Eye (tissue), 1 donor: ENCODE measurements at regions not wholly inside any gene's neighbourhood (a gene's known extent, or its start where the extent isn't known, plus 50 kb on each side); places are given as distances from the start of the nearest gene placed in this dataset.
A peak's percentile ranks its signal among the peaks of the same experiment; 100 is the strongest.
"Not testable (repeated sequence)": the region's sequence is repeated elsewhere in the genome, so short reads cannot be mapped to it uniquely, and the experiment has no call there.

ENCODE experiments used
- DNase-seq: peaks from one replicate; pipeline ENCODE4 v3.0.0-alpha.2; 2015

DNA sequence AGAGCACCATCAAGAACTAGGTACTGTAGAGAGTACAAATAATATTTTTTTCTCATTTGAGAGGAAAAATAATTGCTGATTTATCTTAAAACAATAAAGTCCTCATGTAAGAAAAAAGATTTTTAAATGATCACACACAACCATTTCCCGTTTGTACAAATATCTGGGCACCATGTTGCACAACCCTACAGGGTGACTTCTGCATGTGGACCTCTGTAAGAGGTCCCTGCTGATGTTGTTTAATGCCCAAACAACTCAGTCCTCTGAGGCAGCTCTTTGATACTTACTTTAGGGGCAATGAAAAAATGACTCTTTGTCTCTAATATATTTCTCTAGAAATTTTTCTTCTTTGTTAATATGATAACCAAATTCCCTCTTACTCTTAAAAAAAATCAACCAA lies 168.1 kb upstream of the SATB1 start:
- no peak for DNase-seq

DNA sequence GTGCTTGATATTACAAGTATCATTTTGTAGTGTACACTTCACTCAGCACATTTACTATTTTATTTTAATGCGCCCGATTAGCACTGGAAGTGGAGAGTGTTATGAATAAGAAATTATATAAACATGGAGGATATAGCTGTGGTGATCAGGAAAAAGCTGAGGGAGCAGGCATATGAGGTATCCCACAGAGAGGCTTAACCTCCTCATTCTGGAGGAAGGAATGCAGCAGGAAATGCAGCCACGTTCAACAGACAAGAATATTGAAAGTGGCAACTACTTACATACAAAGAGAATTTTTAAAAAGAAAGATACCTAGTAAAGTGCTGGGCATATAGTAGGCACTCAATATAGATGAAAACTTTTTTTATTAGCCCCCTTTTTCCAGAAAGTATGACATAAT lies 166.0 kb upstream of the SATB1 start:
- DNase-seq, result no peak

DNA sequence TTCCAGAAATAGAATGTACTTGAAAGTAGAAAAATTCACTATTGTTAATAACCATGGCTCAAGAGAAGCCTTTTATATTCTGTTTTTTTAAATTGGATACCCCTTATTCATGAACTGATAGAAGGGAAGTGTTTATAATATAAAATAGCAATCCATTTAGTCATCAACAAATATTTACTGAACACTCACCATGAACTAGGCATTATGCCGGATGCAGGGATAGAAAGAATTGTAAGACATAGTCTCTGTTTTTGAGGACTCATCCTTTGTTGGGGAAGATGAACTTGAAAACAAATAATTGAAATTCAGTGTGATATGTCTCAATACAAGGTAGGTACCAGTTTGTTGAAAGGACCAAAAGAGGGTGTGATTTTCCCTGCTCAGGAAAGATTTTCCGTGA lies 160.9 kb upstream of the SATB1 start:
- no peak for DNase-seq

DNA sequence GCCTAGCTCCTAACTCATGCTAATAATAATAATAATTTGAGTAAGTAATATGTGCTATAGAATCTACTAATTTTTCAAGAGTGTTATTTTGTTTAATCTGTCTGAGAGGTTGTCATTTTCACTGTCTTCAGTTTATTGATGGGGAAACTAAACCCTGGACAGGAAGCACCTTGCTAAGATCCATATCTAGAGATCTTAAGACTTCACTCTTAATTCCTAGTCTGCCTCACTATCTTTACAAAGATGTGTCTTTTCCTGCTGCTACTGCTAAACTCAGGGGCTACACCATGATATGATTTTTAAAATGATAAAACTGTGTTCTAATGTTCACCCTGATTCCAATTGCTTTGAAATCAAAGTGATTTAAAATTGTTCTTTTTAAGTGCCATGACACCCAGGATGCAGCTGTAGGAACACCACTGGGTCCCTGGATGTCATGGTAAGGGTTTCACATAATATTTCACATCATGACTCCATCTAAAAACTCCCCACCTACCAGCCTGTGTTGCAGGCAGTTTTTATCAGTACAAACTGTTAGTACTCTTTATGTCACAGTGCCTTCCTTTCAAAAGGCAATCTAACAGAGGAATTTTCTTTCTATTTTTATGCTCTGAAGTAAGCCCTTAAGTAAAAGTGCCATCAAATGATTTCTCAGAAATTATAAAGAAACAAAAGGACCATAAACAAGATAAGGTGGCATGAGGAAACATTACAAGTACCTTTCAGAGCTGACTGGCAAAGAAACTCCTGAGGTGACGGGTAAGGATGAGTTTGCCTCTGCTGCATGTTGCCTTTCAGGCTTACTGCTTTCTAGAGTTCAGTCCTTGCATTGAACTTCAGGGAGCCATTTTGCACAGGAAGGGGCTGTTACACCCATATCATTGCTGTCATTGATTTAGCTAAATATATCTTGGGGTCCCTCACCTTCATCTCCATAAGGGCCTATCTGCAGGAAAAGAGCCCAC lies 160.1 kb upstream of the SATB1 start:
- DNase-seq, result no peak

DNA sequence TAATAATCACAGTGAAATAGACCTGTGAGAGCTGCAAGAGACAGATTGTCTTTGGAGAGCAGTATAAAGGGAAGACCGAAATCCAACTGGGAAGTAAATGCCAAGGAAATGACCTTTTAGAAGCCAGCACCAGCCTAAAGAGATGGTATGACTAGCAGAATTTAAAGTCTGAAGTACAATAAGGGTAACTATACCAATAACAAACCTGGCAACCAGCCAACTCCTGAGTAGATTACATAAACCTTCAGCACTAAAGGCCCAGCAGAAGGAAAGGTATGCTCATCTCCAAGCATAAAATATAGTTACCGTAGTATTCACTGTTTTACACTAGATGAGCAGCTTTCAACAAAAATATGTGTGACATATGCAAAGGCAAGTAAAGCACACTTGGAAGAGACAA lies 155.1 kb upstream of the SATB1 start:
- DNase-seq, result no peak

DNA sequence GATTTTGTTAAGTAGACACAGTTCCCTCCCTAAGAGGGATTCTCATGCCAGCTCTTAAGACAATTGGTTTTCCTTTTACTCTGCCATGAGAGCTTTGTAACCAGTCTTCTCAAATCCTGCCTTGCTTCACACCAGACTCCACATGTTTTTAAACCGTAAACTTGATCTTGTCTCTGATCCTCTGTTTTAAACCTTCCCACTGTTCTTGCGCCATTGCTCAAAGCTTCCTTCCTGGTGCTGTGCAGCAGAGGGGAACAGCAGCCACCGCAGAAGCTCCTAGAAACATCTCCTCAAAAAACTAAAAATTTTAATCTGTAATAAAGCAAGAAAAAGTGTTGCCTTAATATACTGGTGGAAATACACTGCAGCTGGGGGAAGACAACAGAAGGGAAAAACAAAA lies 154.5 kb upstream of the SATB1 start:
- DNase-seq, result no peak

DNA sequence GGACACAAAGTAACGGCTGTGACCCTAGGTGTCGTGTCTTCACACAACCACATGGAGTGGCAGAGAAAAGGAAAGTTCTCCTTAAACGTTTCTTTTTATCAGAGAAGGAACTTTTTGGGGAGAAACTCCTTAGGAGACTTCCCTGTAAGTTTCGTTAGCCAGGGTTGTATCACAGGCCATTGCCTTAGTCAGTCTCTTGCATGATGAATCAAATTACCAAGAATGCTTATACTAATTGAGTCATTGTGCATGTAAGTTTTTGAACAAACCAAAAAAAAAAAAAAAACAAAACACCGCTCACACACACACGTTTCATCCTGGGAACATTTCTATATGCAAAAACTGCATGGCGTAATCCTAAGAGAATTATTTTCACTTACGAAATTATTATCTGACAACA lies 150.4 kb upstream of the SATB1 start:
- DNase-seq, result no peak

DNA sequence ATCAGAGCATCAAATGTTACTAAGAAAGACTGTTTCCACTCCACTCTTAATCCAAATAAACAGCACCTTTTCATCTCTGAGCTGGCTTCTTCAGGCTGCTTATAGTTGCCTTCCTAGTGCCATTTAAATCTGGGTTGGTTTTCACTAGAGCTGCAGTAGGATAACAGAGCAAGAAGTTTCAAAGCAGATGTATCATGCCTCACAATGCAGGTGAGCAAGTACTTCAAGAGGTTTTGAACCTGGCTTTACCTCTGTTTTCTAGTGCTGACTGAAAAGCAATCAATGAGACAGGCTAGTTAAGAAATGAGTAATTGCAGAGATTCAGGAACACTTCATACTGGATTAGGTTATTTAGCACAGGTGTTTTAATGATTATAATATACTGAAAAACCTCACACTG lies 147.7 kb upstream of the SATB1 start:
- DNase-seq, result no peak

DNA sequence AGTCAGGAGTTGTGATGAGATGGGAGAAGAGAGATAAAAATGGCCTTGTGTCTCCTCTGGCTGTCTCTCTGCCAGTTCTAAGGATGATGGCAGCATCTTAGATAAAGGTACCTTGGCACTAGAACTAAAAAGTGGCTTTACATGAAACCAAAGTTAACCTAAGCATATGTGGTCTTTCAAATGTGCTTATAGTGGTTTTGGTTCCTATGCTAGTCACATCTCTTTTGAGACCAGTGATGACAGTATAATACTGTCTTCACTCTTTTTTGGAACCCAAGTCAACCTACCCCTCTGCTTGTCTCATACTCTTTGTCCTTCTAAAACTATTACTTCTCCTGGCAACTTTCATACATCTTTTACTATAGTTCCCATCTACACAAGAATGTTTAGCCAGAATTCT lies 142.2 kb upstream of the SATB1 start:
- DNase-seq, result no peak

DNA sequence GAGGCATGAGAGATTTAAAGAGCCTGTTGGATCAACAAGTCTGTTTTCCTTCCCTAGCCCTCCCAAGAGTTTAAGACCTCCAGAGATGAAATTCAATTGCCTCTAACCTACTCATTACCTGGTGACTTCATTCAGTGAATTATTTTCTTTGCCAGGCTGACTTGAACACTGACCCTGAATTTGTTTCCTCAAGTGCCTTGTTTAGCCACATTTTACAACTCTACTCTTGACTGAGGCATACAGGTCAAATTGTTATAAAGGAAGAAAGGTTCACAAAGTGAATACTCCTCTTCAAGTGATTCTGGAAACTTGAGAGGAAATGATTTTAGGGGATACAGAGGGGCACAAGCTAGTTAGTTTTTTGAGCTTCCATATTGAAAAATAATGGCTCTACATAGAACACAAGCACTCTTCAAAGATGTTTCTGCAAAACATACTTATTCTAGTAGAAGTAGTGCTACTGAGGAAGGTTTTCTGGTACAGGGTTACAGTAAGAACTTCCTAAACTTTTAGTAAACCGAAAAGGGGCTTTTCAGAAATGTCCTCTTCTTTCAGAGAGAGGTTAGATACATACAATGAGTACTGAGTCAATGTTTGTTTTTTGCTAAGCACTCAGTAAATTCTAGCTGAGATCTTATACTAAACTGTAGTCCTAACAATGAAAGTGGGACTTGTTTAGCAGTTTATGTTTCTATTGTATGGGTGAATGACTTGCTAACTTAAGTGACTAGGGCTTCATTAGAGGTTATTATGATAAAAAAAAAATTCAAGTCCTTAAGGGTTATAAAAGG lies 137.4 kb upstream of the SATB1 start:
- DNase-seq, result no peak

DNA sequence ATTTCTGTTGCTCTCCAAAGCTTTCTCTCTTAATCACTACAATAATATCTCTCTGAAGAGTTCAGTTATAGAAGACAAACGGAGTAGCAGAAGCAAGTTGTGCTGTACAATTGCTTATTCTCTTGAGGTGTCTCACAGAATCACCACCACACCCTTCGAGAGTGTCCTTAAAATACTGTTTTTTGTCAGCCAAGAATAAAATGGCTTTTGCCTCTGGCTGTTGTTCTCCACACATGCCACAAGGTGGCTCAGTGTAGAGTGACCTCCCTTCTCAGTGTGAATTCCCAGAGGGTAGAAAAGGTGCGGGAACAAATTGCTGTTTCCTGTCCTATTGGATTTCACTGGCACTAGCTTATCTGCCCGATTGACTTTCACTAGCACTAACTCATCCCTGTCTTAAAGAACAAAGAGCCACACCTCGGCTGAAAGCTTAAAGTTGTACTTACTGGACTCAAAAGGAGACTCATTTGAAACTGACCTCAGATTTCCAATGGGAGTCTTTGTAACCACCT lies 134.2 kb upstream of the SATB1 start:
- peak; percentile 52 for DNase-seq

DNA sequence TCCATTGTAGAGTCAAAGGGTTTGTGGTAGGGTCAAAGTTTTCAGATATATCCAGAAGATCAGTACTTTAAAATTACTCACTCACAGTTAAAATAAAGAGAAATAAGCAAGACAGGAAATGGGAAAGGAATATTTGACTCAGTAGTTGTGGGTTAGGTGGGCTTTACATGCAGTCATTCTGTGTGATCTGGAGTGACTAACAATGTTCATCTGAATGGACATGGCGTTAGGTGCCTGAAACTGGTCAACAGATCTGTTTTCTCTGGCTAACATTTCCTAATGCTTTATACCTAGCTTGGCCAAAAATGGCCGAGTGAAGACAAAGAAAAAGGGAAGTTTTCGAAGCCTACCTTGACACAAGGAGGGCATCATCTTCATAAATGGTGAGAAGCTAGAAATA lies 133.4 kb upstream of the SATB1 start:
- no peak for DNase-seq

DNA sequence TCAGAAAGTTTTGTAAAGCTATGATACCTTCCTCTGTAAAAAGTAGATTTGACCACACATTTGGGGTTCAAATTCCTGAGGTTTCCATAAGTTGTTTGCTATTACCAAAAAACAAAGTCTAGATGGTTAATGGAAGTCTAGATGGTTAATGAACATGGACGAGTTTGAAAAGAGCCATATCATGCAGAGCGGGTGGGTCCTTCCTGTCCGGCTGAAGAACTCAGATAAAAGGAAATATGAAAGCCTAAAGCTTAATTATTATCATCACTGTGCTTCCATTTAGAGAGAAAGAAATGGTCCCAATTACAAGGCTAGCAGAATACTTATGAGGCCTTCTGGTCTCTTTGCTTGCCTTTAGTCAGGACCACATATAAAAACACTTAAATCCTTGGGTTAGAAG lies 132.1 kb upstream of the SATB1 start:
- DNase-seq, result no peak

DNA sequence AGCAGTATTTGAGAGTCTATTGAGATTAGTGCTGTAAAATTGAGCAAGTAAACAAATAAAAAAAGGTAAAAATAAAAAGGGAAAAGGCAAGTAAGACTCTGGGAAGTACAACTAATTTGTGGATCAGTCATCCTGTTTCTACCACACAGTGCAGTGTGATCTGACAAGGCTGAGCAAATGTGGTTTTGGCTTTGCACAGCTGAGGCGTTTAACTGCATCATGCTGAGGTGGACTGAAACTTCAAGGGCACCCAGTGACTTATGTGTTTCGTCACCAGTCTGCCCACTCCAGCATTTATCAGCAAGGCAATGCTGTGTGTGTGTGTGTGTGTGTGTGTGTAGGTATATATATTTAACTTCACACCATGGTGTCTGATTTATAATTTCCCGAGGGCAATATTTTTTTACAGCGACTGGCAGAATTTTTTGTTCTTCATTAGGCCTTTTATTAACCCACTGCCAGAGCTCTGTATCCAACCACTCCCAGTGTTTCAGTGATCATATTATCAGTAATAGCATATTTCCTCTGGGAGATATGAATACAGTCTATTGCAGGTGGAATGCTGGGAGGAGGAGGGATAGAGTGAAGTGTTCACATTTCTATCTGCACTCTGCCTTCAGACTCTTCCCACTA lies 131.5 kb upstream of the SATB1 start:
- no peak for DNase-seq

DNA sequence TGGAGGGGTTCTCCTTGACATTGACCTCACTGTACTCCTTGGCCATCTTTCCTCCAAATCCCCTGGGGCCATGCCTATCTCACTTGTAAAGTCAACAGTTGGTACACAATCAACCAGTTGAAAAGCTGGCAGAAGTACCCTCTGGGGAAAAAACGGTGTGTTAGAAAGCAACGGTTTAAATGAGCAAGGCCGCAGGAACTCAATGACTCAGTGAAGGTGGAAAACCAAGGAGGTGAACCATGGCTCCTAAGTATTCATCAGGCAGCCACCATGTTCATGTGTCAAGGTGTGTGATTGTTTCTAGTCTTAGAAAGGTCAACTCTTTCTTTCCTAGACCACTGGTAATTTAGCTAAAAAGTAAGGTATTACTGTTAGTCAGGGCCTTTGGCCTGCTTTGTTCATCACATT lies 130.9 kb upstream of the SATB1 start:
- no peak for DNase-seq

DNA sequence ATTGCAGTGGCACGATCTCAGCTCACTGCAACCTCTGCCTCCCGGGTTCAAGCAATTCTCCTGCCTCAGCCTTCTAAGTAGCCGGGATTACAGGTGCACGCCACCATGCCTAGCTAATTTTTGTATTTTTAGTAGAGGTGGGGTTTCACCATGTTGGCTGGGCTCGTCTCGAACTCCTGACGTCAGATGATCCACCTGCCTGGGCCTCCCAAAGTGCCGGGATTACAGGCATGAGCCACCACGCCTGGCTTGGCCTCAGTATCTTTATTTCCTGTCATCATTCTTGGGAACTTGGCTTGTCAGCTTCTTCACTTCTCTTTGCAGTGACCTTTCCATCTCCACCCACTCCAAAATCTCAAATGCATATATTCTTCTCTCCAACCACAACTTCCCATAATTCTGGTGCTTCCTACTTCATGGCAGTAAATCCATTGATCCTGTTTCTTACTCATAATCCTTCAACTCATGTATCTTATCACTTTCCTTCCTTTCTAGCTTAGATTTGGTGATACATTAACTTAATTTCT lies 127.5 kb upstream of the SATB1 start:
- DNase-seq, result not testable (repeated sequence)

DNA sequence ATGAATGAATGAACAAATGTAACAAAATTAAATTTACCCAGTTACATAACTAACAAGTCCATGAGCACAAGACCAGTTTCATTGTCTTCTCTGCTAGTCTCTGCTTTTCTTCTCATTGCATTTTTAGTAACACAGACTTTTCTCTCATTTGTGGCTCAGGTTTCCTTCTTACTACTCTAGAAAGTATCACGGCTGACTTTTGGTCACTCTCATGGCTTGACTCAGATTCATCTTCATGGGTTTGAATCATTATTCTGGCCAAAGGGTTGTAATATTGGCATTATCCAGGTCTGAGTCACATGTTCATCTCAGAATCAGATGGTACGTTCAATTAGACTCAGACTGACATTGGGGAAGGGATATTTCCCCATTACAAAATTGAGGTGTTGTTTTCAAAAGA lies 121.5 kb upstream of the SATB1 start:
- DNase-seq, result no peak

DNA sequence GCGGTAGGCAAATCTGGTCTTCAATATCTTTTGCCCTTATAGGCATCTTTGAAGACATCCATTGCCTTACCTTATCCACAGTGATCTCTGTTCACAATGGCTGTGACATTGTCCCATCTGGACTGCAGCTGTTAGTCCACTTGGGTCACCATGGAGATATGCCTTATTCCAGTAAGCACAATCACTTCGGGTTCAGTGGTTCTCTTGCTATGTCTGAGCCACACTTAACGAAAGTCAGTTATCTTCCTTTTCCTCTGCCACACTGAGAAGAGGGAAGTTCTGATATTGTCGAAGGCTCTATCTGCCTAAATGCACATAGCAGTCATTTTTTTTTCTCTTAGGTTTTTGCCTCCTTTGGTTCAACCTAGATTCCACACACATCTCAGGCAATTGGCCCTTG lies 119.0 kb upstream of the SATB1 start:
- peak; percentile 81 for DNase-seq

DNA sequence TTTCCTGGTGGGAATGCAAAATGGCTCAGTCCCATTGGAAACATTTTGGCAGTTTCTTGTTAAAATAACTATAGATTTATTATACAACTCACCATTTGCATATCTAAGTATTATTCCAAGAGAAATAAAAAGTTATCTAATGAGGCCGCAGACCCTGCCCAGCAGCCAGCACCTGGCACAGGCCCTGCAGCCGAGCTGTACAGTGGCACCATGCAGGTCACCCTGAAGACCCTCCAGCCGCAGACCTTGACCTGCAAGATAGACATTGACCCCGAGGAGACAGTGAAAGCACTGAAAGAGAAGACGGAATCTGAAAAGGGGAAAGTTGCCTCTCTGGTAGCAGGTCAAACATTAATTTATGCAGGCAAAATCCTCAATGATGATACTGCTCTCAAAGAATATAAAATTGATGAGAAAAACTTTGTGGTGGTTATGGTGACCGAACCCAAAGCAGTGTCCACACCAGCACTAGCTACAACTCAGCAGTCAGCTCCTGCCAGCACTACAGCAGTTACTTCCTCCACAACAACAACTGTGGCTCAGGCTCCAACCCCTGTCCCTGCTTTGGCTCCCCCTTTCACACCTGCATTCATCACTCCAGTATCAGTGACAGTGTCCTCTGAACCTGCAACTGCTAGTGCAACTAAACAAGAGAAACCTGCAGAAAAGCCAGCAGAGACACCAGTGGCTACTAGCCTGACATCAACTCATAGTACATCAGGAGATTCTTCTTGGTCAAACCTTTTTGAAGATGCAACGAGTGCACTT lies 113.5 kb upstream of the SATB1 start:
- DNase-seq, result no peak

DNA sequence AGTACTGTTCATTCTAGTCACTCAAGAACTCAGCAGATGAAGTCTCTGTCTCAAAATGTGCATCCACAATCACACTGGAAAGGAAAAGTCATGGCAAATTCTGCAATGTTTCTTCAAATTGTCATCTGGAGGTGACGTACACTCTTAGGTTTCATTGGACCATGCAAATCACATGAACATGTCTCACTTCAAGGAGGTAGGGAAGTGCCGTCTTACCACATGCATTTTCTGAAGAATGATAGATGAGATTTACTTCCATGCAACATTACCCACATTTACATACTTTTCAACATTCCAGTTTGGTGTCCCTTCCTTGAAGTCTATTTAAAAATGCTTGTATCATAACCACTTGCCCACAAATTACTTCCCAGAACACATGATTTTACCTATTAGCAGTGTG lies 107.9 kb upstream of the SATB1 start:
- no peak for DNase-seq

DNA sequence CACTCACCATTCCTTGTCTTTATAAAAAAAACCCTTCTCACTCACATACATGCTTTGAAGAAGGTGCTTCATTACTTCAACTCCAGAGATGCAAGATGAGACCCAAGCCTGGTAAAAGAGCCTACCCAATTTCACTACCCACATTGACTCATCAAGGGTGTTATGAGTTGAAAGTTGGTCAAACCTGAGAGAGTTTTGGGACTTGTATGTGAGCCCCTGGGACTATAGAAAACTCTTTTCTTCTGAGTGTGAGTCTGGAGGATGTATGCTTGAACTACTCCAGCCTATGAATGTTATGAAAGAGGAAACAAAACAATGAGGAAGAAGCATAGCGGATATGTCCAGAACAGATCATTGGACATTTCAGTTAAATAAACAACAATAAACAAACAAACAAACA lies 106.5 kb upstream of the SATB1 start:
- no peak for DNase-seq

DNA sequence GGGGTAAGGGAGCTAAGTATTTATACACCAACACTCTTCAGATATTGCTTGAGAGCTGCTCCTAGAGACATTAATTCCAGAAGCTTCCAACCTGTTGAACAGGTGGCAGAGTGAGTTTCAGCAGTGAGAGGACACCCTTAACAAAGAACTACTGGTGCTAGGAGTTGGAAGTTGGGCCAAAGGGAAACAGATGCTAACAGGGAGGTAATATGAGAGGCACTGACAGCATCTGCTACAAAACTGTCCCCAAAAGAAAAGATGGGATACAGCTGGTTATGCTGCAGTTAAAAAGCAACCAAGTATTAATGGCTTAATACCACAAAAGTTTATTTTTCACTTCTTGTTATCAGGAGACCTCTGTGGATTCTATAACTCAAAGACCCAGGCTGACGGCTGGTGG lies 104.5 kb upstream of the SATB1 start:
- no peak for DNase-seq
